ENCODE measurements at regions not wholly inside any gene's neighbourhood (a gene's known extent, or its start where the extent isn't known, plus 50 kb on each side); places are given as distances from the start of the nearest gene placed in this dataset.

GRCh38 chr14:26959437-26959836, 361.6 kb upstream of the NOVA1 start:
- H3K9ac ChIP-seq (ENCODE audit: insufficient read depth in 1 of 2, low read length in 2 of 2), result no peak overlapping the region
- 69 to 74% methylated on average over 2 of the region's 2 CpGs for WGBS, 2 donors
- H3K36me3 ChIP-seq (ENCODE audit: control insufficient read depth in 4 of 4, insufficient read depth in 4 of 4, low read length in 4 of 4), result no peaks in the 10 kb centered on the region
- ATAC-seq (ENCODE audit: insufficient read depth, low FRiP score), result no peak
- no peak overlapping the region for H3K27ac ChIP-seq (ENCODE audit: low read depth in 1 of 2, low read length in 1 of 2)
- TF ChIP-seq CTCF (IDR thresholded peaks at IDR 0.05; ENCODE audit: control extremely low read depth, extremely low read depth), result no peak
- H3K4me3 ChIP-seq, result no peak overlapping the region
- no peak for DNase-seq
- no peaks in the 10 kb centered on the region for H3K4me1 ChIP-seq (ENCODE audit: control insufficient read depth in 5 of 5, insufficient read depth in 5 of 5, low read length in 5 of 5)
- no peaks in the 10 kb centered on the region for H3K27me3 ChIP-seq (ENCODE audit: control insufficient read depth in 3 of 3, insufficient read depth in 3 of 3, low read length in 2 of 3)
- H3K9me3 ChIP-seq (ENCODE audit: control insufficient read depth in 4 of 4, insufficient read depth in 3 of 4, low read length in 3 of 4), result no peaks in the 10 kb centered on the region

GRCh38 chr14:26959972-26960660, 362.3 kb upstream of the NOVA1 start:
- Histone ChIP-seq H3K27me3 (ENCODE audit: control insufficient read depth in 3 of 3, insufficient read depth in 3 of 3, low read length in 2 of 3) (no peaks in the 10 kb centered on the region), H3K9me3 (ENCODE audit: control insufficient read depth in 4 of 4, insufficient read depth in 3 of 4, low read length in 3 of 4) (no peaks in the 10 kb centered on the region), H3K9ac (ENCODE audit: insufficient read depth in 1 of 2, low read length in 2 of 2) (no peak overlapping the region), H3K4me3 (no peak overlapping the region), H3K36me3 (ENCODE audit: control insufficient read depth in 4 of 4, insufficient read depth in 4 of 4, low read length in 4 of 4) (no peaks in the 10 kb centered on the region), H3K27ac (ENCODE audit: low read depth in 1 of 2, low read length in 1 of 2) (no peak overlapping the region), H3K4me1 (ENCODE audit: control insufficient read depth in 5 of 5, insufficient read depth in 5 of 5, low read length in 5 of 5) (no peaks in the 10 kb centered on the region)
- 49 to 66% methylated on average over 10 of the region's 10 CpGs for WGBS, 2 donors
- TF ChIP-seq CTCF (IDR thresholded peaks at IDR 0.05; ENCODE audit: control extremely low read depth, extremely low read depth), result no peak
- no peak for DNase-seq
- ATAC-seq (ENCODE audit: insufficient read depth, low FRiP score), result no peak

- no peak for ATAC-seq (ENCODE audit: insufficient read depth, low FRiP score)
- 60 to 62% methylated on average over 4 of the region's 4 CpGs for WGBS, 2 donors
Observed at GRCh38 chr14:26963711-26964110, 365.9 kb upstream of the NOVA1 start.

More at GRCh38 chr14:26963711-26964110, 365.9 kb upstream of the NOVA1 start:
- Histone ChIP-seq H3K27me3 (ENCODE audit: control insufficient read depth in 3 of 3, insufficient read depth in 3 of 3, low read length in 2 of 3) (no peaks in the 10 kb centered on the region), H3K4me1 (ENCODE audit: control insufficient read depth in 5 of 5, insufficient read depth in 5 of 5, low read length in 5 of 5) (no peaks in the 10 kb centered on the region), H3K9ac (ENCODE audit: insufficient read depth in 1 of 2, low read length in 2 of 2) (no peak overlapping the region), H3K9me3 (ENCODE audit: control insufficient read depth in 4 of 4, insufficient read depth in 3 of 4, low read length in 3 of 4) (no peaks in the 10 kb centered on the region), H3K27ac (ENCODE audit: low read depth in 1 of 2, low read length in 1 of 2) (no peak overlapping the region), H3K4me3 (no peak overlapping the region), H3K36me3 (ENCODE audit: control insufficient read depth in 4 of 4, insufficient read depth in 4 of 4, low read length in 4 of 4) (no peaks in the 10 kb centered on the region)
- TF ChIP-seq CTCF (IDR thresholded peaks at IDR 0.05; ENCODE audit: control extremely low read depth, extremely low read depth), result no peak
- DNase-seq, result no peak

Measured in lung (tissue), 11 donors.